SK-N-SH (cell line): ENCODE measurements at regions not wholly inside any gene's neighbourhood (a gene's known extent, or its start where the extent isn't known, plus 50 kb on each side); places are given as distances from the start of the nearest gene placed in this dataset.

Experiments
- FOSL2 ChIP-seq: IDR thresholded peaks from 2 replicates; pipeline ENCODE4 v1.4.0; 2012; ENCODE audit warnings: low read depth, mild to moderate bottlenecking, moderate library complexity, borderline replicate concordance
- POLR2AphosphoS5 ChIP-seq: IDR thresholded peaks from 2 replicates; pipeline ENCODE4 v1.6.1; 2012; ENCODE audit warnings: low read depth, low read length
- YY1 ChIP-seq: IDR thresholded peaks from 2 replicates; pipeline ENCODE4 v1.4.0; 2012; ENCODE audit warnings: low read depth, mild to moderate bottlenecking
- TF ChIP-seq, protein P1 (sequence below): fragments of 200-600 bp; sonication (generic); IDR thresholded peaks from 2 replicates; pipeline ENCODE4 v1.6.1; 2017; ENCODE audit warnings: antibody characterized with exemption, mild to moderate bottlenecking, moderate library complexity

DNA sequence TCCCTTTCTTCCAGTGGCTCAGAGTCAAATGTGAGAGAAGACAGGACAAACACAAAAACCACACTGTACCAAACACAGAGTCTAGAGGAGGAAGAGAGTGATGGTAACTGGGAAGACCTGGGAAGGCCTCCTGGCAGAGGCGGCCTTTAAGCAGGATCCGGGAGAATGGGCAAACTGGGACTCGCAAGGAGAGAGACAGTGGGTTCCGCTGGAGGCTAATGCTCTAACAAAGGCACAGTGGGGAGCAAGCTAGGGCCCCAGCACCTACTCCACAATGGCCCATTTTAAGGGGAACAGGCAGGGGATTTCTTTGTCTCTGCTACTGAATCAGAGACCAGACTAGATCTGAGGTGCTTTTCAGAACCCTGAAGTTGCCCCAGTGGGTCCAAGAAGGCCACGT is 81.4 kb upstream of the HES1 start:
- TF ChIP-seq, protein P1, sequence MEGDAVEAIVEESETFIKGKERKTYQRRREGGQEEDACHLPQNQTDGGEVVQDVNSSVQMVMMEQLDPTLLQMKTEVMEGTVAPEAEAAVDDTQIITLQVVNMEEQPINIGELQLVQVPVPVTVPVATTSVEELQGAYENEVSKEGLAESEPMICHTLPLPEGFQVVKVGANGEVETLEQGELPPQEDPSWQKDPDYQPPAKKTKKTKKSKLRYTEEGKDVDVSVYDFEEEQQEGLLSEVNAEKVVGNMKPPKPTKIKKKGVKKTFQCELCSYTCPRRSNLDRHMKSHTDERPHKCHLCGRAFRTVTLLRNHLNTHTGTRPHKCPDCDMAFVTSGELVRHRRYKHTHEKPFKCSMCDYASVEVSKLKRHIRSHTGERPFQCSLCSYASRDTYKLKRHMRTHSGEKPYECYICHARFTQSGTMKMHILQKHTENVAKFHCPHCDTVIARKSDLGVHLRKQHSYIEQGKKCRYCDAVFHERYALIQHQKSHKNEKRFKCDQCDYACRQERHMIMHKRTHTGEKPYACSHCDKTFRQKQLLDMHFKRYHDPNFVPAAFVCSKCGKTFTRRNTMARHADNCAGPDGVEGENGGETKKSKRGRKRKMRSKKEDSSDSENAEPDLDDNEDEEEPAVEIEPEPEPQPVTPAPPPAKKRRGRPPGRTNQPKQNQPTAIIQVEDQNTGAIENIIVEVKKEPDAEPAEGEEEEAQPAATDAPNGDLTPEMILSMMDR, result no peak
- no peak for TF ChIP-seq POLR2AphosphoS5
- TF ChIP-seq FOSL2, result no peak
- no peak for TF ChIP-seq YY1
